ENCODE measurements at regions not wholly inside any gene's neighbourhood (a gene's known extent, or its start where the extent isn't known, plus 50 kb on each side); places are given as distances from the start of the nearest gene placed in this dataset.

DNA sequence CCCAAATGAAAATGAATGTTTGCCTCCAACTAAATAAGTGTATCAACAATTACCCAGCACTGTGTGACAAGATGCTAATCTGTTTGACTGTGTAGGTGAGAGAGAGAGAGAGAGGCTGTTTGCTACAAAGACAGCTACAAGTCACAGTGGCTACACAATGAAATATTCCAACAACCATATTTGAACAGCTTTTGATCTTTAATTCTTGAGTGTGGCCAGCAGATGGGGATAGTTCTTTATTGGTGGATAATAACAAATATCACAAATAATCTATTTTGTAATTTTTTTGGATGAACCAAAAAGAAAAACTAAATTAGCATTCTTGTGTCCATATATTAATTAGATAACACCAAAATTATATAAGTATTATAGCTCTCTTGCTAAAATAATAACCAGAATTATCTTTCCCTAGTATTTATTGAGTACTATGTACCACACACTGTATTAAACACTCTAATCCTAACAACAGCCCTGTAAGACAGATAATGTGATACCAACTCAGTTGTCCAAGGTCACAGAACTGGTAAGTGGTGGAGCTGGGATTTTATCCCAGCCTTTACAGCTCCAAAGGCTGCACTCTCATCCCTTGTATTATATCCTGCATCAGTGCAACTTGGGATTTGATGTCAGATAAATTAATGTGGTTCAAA, 61.9 kb upstream of the C3orf80 start:
- intact Hi-C loops (cut with micrococcal nuclease), result loop anchor here (1.0 to 5.0 kb wide), 6 partner anchors 49 to 324 kb away; no protein-coding TSS in a partner anchor
- no peaks in the 10 kb centered on the region; the same call in 1 of the 2 replicates for H3K9me1 ChIP-seq (ENCODE audit: insufficient read depth, low read length)
- no peak overlapping the region for H2BK15ac ChIP-seq (ENCODE audit: low read depth, low read length)
- no peak overlapping the region for H3K27ac ChIP-seq (ENCODE audit: insufficient read depth, low read length)
- H4K8ac ChIP-seq (ENCODE audit: low read depth in 2 of 2, low read length in 2 of 2), result no peak overlapping the region
- no peaks in the 10 kb centered on the region for H3K27me3 ChIP-seq (ENCODE audit: control insufficient read depth, insufficient read depth, low read length)
- no peak overlapping the region for H2AK9ac ChIP-seq (replicated peaks; ENCODE audit: low read depth, low read length, poor library complexity)
- in situ Hi-C loops (cut with MboI; ENCODE audit: low sequenced_read_pairs), result loop anchor here (5.0 to 25.0 kb wide), 3 partner anchors 179 to 276 kb away; no protein-coding TSS in a partner anchor
- no peak overlapping the region for H2BK20ac ChIP-seq (ENCODE audit: low read depth, low read length)
- peak; percentile 72 for ATAC-seq (ENCODE audit: low read depth)
- H2BK120ac ChIP-seq (ENCODE audit: low read depth, low read length), result no peak overlapping the region
- H3K56ac ChIP-seq (ENCODE audit: extremely low read depth, insufficient read depth, low read length), result no peak overlapping the region
- no peaks in the 10 kb centered on the region for H3K79me1 ChIP-seq (ENCODE audit: low read depth in 1 of 2, low read length in 2 of 2)
- no peak overlapping the region for H3K4ac ChIP-seq (ENCODE audit: low read depth, low read length)
- no peak overlapping the region for H3K4me2 ChIP-seq (ENCODE audit: low read depth, low read length)
- no peak overlapping the region for H3K9ac ChIP-seq (ENCODE audit: low read depth, low read length)
- no peak overlapping the region for H2BK5ac ChIP-seq (ENCODE audit: low read depth, low read length, poor library complexity, severe bottlenecking)
- H4K20me1 ChIP-seq (ENCODE audit: insufficient read depth, low read length), result no peaks in the 10 kb centered on the region
- H3K14ac ChIP-seq (replicated peaks; ENCODE audit: low read depth, low read length), result no peak overlapping the region
- H2AFZ ChIP-seq (replicated peaks; ENCODE audit: low read length, poor library complexity), result no peak overlapping the region
- DNase-seq, result peak; percentile 47
- H3K9me3 ChIP-seq (ENCODE audit: control insufficient read depth, insufficient read depth, low read length), result no peaks in the 10 kb centered on the region
- dilution Hi-C loops (cut with HindIII; ENCODE audit: low sequenced_read_pairs, unreplicated experiment), result no loop called here
- BruUV-seq (replicated peaks), result no TSS peak
- no peak overlapping the region for H3K4me3 ChIP-seq (ENCODE audit: insufficient read depth, low read depth, low read length)
- no peak overlapping the region for H2AK5ac ChIP-seq (ENCODE audit: low read depth, low read length)
- no peak overlapping the region for H4K5ac ChIP-seq (ENCODE audit: low read depth, low read length)
- H4K91ac ChIP-seq (ENCODE audit: insufficient read depth, low read depth, low read length), result no peak overlapping the region
- CTCF ChIA-PET, result interaction anchor here (0.8 to 1.6 kb wide), 12 partner anchors 10 to 322 kb away, joined by 3 to 10 read pairs (median 3); no protein-coding TSS in a partner anchor
- H3K18ac ChIP-seq (ENCODE audit: low read depth, low read length), result no peak overlapping the region
- H3K23ac ChIP-seq (ENCODE audit: low read depth, low read length), result no peak overlapping the region
- TF ChIP-seq RAD21 (IDR thresholded peaks at IDR 0.05; ENCODE audit: low read length) (peak; percentile 69), SMC3 (IDR thresholded peaks at IDR 0.05; ENCODE audit: low read depth, low read length) (peak; percentile 62), MXI1 (IDR thresholded peaks at IDR 0.05; ENCODE audit: borderline replicate concordance, low read depth, low read length) (no peak)
- TF ChIP-seq, protein P1, sequence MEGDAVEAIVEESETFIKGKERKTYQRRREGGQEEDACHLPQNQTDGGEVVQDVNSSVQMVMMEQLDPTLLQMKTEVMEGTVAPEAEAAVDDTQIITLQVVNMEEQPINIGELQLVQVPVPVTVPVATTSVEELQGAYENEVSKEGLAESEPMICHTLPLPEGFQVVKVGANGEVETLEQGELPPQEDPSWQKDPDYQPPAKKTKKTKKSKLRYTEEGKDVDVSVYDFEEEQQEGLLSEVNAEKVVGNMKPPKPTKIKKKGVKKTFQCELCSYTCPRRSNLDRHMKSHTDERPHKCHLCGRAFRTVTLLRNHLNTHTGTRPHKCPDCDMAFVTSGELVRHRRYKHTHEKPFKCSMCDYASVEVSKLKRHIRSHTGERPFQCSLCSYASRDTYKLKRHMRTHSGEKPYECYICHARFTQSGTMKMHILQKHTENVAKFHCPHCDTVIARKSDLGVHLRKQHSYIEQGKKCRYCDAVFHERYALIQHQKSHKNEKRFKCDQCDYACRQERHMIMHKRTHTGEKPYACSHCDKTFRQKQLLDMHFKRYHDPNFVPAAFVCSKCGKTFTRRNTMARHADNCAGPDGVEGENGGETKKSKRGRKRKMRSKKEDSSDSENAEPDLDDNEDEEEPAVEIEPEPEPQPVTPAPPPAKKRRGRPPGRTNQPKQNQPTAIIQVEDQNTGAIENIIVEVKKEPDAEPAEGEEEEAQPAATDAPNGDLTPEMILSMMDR (conservative IDR thresholded peaks at IDR 0.05; ENCODE audit: low read depth, low read length), result peak; percentile 74
- H3K36me3 ChIP-seq (ENCODE audit: control insufficient read depth, insufficient read depth, low read length), result no peaks in the 10 kb centered on the region
- H3K4me1 ChIP-seq (ENCODE audit: control insufficient read depth, insufficient read depth, low read length), result no peaks in the 10 kb centered on the region
- POLR2A ChIA-PET (ENCODE audit: unreplicated experiment), result interaction anchor here (0.9 kb wide), 1 partner anchor 286 kb away, joined by 4 read pairs; the partner anchor contains the start of gene TRIM59

Measured in IMR-90 (cell line).